Activated CD8-positive, alpha-beta T cell treated with anti-CD3 and anti-CD28 coated beads for 36 hours (primary cell): ENCODE measurements at regions not wholly inside any gene's neighbourhood (a gene's known extent, or its start where the extent isn't known, plus 50 kb on each side); places are given as distances from the start of the nearest gene placed in this dataset.

ENCODE experiments used
- ATAC-seq: fragments of 200-7000 bp; cut with Tn5 transposase; one replicate; pipeline ENCODE4 v1.10.0; 2021; ENCODE audit warnings: mild to moderate bottlenecking, moderate library complexity
- CTCF ChIA-PET: fragments of 350-600 bp; sonication (Branson Sonifier 250); formaldehyde crosslinking; loops from one replicate; lab custom pipeline; 2021; ENCODE audit warnings: antibody characterized with exemption; lab: Charles Lee
- POLR2A ChIA-PET: fragments of 350-600 bp; sonication (Branson Sonifier 250); formaldehyde crosslinking; loops from one replicate; lab custom pipeline; 2021; ENCODE audit warnings: antibody characterized with exemption; lab: Charles Lee
- DNase-seq: peaks from one replicate; pipeline ENCODE4 v3.0.0-alpha.2; 2020
- H3K27ac Mint-ChIP-seq: one replicate; pipeline ENCODE4 v1.8.0; 2021; ENCODE audit warnings: mild to moderate bottlenecking, mixed read lengths
- H3K27me3 Mint-ChIP-seq: one replicate; pipeline ENCODE4 v1.8.0; 2021; ENCODE audit warnings: mixed read lengths
- H3K36me3 Mint-ChIP-seq: one replicate; pipeline ENCODE4 v1.8.0; 2021; ENCODE audit warnings: low read depth, mixed read lengths
- H3K4me1 Mint-ChIP-seq: one replicate; pipeline ENCODE4 v1.8.0; 2021; ENCODE audit warnings: low read depth, mixed read lengths
- H3K4me3 Mint-ChIP-seq: one replicate; pipeline ENCODE4 v1.8.0; 2021; ENCODE audit warnings: mild to moderate bottlenecking, moderate library complexity, mixed read lengths
- H3K9me3 Mint-ChIP-seq: one replicate; pipeline ENCODE4 v1.8.0; 2021; ENCODE audit warnings: mixed read lengths
- CTCF ChIP-seq: fragments of 200-600 bp; IDR thresholded peaks from one replicate; pipeline ENCODE4 v1.8.0; 2022; ENCODE audit warnings: antibody characterized with exemption, mild to moderate bottlenecking
- intact Hi-C: fragments of 100-400 bp; cut with micrococcal nuclease; formaldehyde crosslinking; loops from one replicate; pipeline ENCODE4 v1.10.0; 2022

DNA sequence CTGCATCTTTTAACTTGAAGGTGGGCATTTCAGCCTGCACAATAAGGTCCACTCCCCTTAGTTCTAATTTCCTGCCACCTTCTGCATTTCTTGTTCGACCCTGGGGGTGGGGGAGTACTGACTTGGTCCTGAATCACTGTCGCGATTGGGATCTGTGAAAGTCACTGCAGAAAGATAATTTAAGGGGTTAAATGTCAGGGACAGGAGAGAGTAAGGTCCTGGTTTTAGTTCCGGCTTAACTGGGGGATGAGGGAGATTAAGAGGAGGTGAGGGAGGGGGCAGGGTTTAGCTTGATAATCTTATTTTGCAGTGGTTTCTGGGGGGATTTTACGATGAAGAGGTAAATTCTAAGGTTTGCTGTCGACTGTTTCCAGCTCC lies 128.1 kb downstream of the MRPS6 start:
- no peak for TF ChIP-seq CTCF
- Mint-ChIP-seq H3K4me1 (peaks cover 52% of the 10 kb centered on the region), H3K4me3 (peak overlapping the region; percentile 67), H3K27me3 (no peaks in the 10 kb centered on the region), H3K36me3 (no peaks in the 10 kb centered on the region), H3K27ac (peak overlapping the region; percentile 69), H3K9me3 (no peaks in the 10 kb centered on the region)
- ATAC-seq: no peak
- ChIA-PET POLR2A (interaction anchor here (1.0 to 1.3 kb wide), 3 partner anchors 69 to 268 kb away, joined by 3 to 4 read pairs (median 3); no protein-coding TSS in a partner anchor), CTCF (interaction anchor here (1.0 to 2.5 kb wide), 9 partner anchors 10 to 278 kb away, joined by 3 to 21 read pairs (median 9); no protein-coding TSS in a partner anchor)
- intact Hi-C loops: no loop called here
- no peak for DNase-seq

DNA sequence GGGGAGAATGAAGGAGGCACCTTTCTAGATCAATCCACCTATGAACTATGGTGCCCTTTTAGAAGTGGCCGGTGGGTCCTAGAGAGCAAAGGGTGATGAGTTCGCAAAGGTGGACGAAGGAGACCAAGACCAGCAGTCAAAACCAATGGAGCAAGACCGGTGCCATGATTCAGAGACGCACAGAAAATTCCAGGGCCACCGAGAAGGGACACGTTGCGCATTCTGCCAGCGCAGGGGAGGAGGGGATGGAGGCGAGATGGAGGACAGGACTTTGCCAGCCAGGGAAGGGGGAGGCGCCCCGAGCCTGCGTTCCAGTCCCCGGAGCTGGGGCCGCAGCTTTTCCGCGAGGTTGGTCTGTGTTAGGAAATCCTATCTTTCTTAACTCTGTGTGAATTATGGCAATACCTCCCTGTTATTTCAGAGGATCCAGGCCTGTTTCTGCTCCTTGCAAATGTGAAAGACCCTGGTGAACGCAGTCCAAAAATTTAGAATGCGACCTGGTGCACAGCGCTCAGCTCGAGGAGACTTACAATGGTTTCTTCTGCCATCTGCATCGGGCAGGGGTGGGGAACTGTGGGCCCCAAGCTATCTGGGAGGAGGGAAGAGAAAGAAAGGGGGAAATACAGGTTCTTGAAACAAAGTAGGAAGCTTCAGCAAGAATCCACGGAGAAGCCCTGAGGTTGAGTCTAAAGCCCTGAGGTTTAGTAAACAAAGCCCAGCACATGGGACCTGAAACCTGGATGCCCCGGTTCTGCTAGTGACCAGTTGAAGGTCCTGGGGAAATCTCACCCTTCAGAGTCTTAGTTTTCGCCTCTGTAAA lies 129.4 kb downstream of the MRPS6 start:
- intact Hi-C loops: no loop called here
- ATAC-seq (no peak), DNase-seq (no peak)
- TF ChIP-seq CTCF: no peak
- H3K36me3 Mint-ChIP-seq: no peaks in the 10 kb centered on the region
- ChIA-PET POLR2A (interaction anchor here (1.0 to 1.1 kb wide), 2 partner anchors 70 to 269 kb away, joined by 3 read pairs; no protein-coding TSS in a partner anchor), CTCF (interaction anchor here (0.7 to 2.5 kb wide), 10 partner anchors 11 to 279 kb away, joined by 3 to 21 read pairs (median 6); no protein-coding TSS in a partner anchor)
- H3K9me3 Mint-ChIP-seq: no peaks in the 10 kb centered on the region
- H3K4me1 Mint-ChIP-seq: peaks cover 49% of the 10 kb centered on the region
- peak overlapping the region; percentile 67 for H3K4me3 Mint-ChIP-seq
- H3K27ac Mint-ChIP-seq: peak overlapping the region; percentile 17
- no peaks in the 10 kb centered on the region for H3K27me3 Mint-ChIP-seq

- intact Hi-C loops: no loop called here
- no peak overlapping the region for H3K4me3 Mint-ChIP-seq
- H3K4me1 Mint-ChIP-seq: peaks cover 37% of the 10 kb centered on the region
- no peak overlapping the region for H3K27ac Mint-ChIP-seq
- ChIA-PET POLR2A (interaction anchor here (0.6 to 1.2 kb wide), 2 partner anchors 74 to 296 kb away, joined by 3 to 4 read pairs; no protein-coding TSS in a partner anchor), CTCF (interaction anchor here (1.4 to 2.0 kb wide), 3 partner anchors 17 to 280 kb away, joined by 4 to 7 read pairs (median 5); no protein-coding TSS in a partner anchor)
- DNase-seq (no peak), ATAC-seq (no peak)
- no peaks in the 10 kb centered on the region for H3K36me3 Mint-ChIP-seq
- H3K27me3 Mint-ChIP-seq: no peaks in the 10 kb centered on the region
- no peak for TF ChIP-seq CTCF
- H3K9me3 Mint-ChIP-seq: peaks cover 2% of the 10 kb centered on the region
These were observed 130.6 kb downstream of the MRPS6 start for GRCh38 chr21:34203851-34204420.

- ATAC-seq (no peak), DNase-seq (no peak)
- ChIA-PET CTCF (interaction anchor here (1.4 to 2.0 kb wide), 3 partner anchors 17 to 280 kb away, joined by 4 to 7 read pairs (median 5); no protein-coding TSS in a partner anchor), POLR2A (interaction anchor here (0.6 to 1.2 kb wide), 2 partner anchors 75 to 296 kb away, joined by 3 to 4 read pairs; no protein-coding TSS in a partner anchor)
- no peak for TF ChIP-seq CTCF
- no peak overlapping the region for H3K4me3 Mint-ChIP-seq
- H3K27ac Mint-ChIP-seq: no peak overlapping the region
- H3K36me3 Mint-ChIP-seq: no peaks in the 10 kb centered on the region
- intact Hi-C loops: no loop called here
- H3K27me3 Mint-ChIP-seq: no peaks in the 10 kb centered on the region
- H3K4me1 Mint-ChIP-seq: peaks cover 29% of the 10 kb centered on the region
- H3K9me3 Mint-ChIP-seq: peaks cover 3% of the 10 kb centered on the region
These were observed 131.4 kb downstream of the MRPS6 start for GRCh38 chr21:34204481-34205439.
